SK-N-SH treated with all-trans-retinoic acid at 6 μM for 48 hours (cell line): ENCODE measurements at regions not wholly inside any gene's neighbourhood (a gene's known extent, or its start where the extent isn't known, plus 50 kb on each side); places are given as distances from the start of the nearest gene placed in this dataset.

ENCODE experiments used
- CSDC2 ChIP-seq: fragments of 250-450 bp; sonication (Bioruptor Pico); IDR thresholded peaks from 2 replicates; pipeline ENCODE4 v1.5.0; 2020; ENCODE audit warnings: mild to moderate bottlenecking, moderate library complexity
- ESRRG ChIP-seq: fragments of 250-450 bp; sonication (Bioruptor Pico); IDR thresholded peaks from 2 replicates; pipeline ENCODE4 v1.6.1; 2021; ENCODE audit warnings: mild to moderate bottlenecking
- ISL1 ChIP-seq: fragments of 250-450 bp; sonication (Bioruptor Pico); IDR thresholded peaks from 2 replicates; pipeline ENCODE4 v2.1.2; 2022; ENCODE audit warnings: mild to moderate bottlenecking, moderate library complexity
- TCF4 ChIP-seq: fragments of 250-450 bp; sonication (Bioruptor Pico); IDR thresholded peaks from 2 replicates; pipeline ENCODE4 v1.8.0; 2021; ENCODE audit warnings: mild to moderate bottlenecking, moderate library complexity, borderline replicate concordance
- ZFP30 ChIP-seq: fragments of 450-650 bp; formaldehyde crosslinking; IDR thresholded peaks from 2 replicates; pipeline ENCODE4 v1.5.0; 2022; ENCODE audit warnings: mild to moderate bottlenecking, moderate library complexity
- ZNF565 ChIP-seq: fragments of 450-650 bp; formaldehyde crosslinking; conservative IDR thresholded peaks from 2 replicates; pipeline ENCODE4 v1.5.0; 2020; ENCODE audit warnings: low read depth, mild to moderate bottlenecking, moderate library complexity
- TF ChIP-seq, protein P1 (sequence below): fragments of 250-450 bp; sonication (Bioruptor Pico); IDR thresholded peaks from 2 replicates; pipeline ENCODE4 v1.8.0; 2021; ENCODE audit warnings: low read depth, mild to moderate bottlenecking, moderate library complexity, borderline replicate concordance
- TF ChIP-seq, protein P2 (sequence below): fragments of 250-450 bp; sonication (Bioruptor Pico); IDR thresholded peaks from 2 replicates; pipeline ENCODE4 v1.8.0; 2020; ENCODE audit warnings: mild to moderate bottlenecking, moderate library complexity, borderline replicate concordance

DNA sequence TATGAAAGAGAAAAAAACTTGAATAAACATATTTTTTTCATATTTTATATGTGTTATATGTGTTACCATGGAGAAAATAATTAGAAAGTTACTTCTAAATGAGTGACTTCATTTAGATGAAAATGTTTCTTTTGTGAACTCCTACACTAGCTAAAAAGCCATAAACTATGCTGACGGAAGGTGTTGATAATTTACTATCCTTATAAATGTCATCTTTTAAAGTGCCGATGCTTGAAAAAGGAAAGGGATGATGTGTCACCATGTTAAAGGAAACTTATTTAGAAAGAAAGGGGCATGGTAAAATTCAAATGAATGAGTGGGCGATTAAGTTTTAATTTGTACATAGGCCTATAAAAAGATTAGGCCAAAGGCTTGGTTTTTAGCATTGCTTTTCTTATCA is 133.8 kb downstream of the SPRY1 start:
- TF ChIP-seq, protein P1, sequence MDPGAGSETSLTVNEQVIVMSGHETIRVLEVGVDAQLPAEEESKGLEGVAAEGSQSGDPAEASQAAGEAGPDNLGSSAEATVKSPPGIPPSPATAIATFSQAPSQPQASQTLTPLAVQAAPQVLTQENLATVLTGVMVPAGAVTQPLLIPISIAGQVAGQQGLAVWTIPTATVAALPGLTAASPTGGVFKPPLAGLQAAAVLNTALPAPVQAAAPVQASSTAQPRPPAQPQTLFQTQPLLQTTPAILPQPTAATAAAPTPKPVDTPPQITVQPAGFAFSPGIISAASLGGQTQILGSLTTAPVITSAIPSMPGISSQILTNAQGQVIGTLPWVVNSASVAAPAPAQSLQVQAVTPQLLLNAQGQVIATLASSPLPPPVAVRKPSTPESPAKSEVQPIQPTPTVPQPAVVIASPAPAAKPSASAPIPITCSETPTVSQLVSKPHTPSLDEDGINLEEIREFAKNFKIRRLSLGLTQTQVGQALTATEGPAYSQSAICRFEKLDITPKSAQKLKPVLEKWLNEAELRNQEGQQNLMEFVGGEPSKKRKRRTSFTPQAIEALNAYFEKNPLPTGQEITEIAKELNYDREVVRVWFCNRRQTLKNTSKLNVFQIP (CRISPR knock-in tag), result no peak
- TF ChIP-seq ZNF565 (CRISPR knock-in tag) (no peak), CSDC2 (CRISPR knock-in tag) (no peak), ZFP30 (no peak), ESRRG (no peak), TCF4 (no peak), ISL1 (CRISPR knock-in tag) (no peak)
- TF ChIP-seq, protein P2, sequence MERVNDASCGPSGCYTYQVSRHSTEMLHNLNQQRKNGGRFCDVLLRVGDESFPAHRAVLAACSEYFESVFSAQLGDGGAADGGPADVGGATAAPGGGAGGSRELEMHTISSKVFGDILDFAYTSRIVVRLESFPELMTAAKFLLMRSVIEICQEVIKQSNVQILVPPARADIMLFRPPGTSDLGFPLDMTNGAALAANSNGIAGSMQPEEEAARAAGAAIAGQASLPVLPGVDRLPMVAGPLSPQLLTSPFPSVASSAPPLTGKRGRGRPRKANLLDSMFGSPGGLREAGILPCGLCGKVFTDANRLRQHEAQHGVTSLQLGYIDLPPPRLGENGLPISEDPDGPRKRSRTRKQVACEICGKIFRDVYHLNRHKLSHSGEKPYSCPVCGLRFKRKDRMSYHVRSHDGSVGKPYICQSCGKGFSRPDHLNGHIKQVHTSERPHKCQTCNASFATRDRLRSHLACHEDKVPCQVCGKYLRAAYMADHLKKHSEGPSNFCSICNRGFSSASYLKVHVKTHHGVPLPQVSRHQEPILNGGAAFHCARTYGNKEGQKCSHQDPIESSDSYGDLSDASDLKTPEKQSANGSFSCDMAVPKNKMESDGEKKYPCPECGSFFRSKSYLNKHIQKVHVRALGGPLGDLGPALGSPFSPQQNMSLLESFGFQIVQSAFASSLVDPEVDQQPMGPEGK, result no peak
